Spleen (tissue), 11 donors: ENCODE measurements at regions not wholly inside any gene's neighbourhood (a gene's known extent, or its start where the extent isn't known, plus 50 kb on each side); places are given as distances from the start of the nearest gene placed in this dataset.

Experiments
- DNase-seq: peaks from one replicate; pipeline ENCODE4 v3.0.0-alpha.2; 2020
- H3K27ac ChIP-seq, 8 donors: fragments of 200-600 bp; sonication (generic) in 7 of 8; 1 replicate in 4 of 8; 2 replicates in 4 of 8; pipeline versions ENCODE4 v1.5.0 to v1.8.0; 2016 to 2021; ENCODE audit warnings: inconsistent platforms in 4 of 8, mild to moderate bottlenecking in 4 of 8, moderate library complexity in 1 of 8
- H3K27me3 ChIP-seq, 7 donors: fragments of 200-600 bp; sonication (generic) in 6 of 7; replicated peaks in 1 of 7; 1 replicate in 4 of 7; 2 replicates in 3 of 7; pipeline versions ENCODE4 v1.5.0 to v1.8.0; 2016 to 2021; ENCODE audit warnings: inconsistent platforms in 3 of 7, mild to moderate bottlenecking in 1 of 7
- H3K36me3 ChIP-seq, 6 donors: fragments of 200-600 bp; sonication (generic) in 5 of 6; 1 replicate in 4 of 6; 2 replicates in 2 of 6; pipeline versions ENCODE4 v1.5.0 to v1.8.0; 2016 to 2021; ENCODE audit warnings: inconsistent platforms in 2 of 6
- H3K4me1 ChIP-seq, 6 donors: fragments of 200-600 bp; sonication (generic) in 5 of 6; 1 replicate in 3 of 6; 2 replicates in 3 of 6; pipeline versions ENCODE4 v1.5.0 to v1.8.0; 2016 to 2021; ENCODE audit warnings: inconsistent platforms in 3 of 6
- H3K4me3 ChIP-seq, 8 donors: fragments of 200-600 bp; sonication (generic) in 7 of 8; 1 replicate in 4 of 8; 2 replicates in 4 of 8; pipeline versions ENCODE4 v1.5.0 to v1.8.0; 2016 to 2021; ENCODE audit warnings: inconsistent platforms in 4 of 8, mild to moderate bottlenecking in 4 of 8, moderate library complexity in 2 of 8
- H3K9me3 ChIP-seq, 8 donors: fragments of 200-600 bp; sonication (generic) in 7 of 8; 1 replicate in 4 of 8; 2 replicates in 4 of 8; pipeline versions ENCODE4 v1.5.0 to v1.8.0; 2016 to 2021; ENCODE audit warnings: inconsistent platforms in 4 of 8
- CTCF ChIP-seq, 11 experiments: fragments of 200-600 bp in 7 of 11; fragments of 450-650 bp in 4 of 11; sonication (generic) in 4 of 11; IDR thresholded peaks in 8 of 11; conservative IDR thresholded peaks in 3 of 11; 1 replicate in 7 of 11; 2 replicates in 4 of 11; pipeline versions ENCODE4 v1.4.0 to v1.8.0; 2016 to 2021; ENCODE audit warnings: antibody characterized with exemption in 11 of 11, inconsistent platforms in 4 of 11, mild to moderate bottlenecking in 1 of 11
- POLR2A ChIP-seq, 3 donors: fragments of 450-650 bp; IDR thresholded peaks; one replicate each; pipeline ENCODE4 v1.5.1; 2017; ENCODE audit warnings: antibody characterized with exemption in 3 of 3, mild to moderate bottlenecking in 1 of 3
- POLR2AphosphoS5 ChIP-seq, 3 donors: sonication (generic); formaldehyde crosslinking; IDR thresholded peaks; one replicate each; pipeline ENCODE4 v1.5.1; 2017; ENCODE audit warnings: antibody characterized with exemption in 3 of 3
- WGBS, 5 donors: extraction: QIAGEN DNeasy Blood & Tissue Kit in 3 of 5; methylation state at CpG; one replicate each; pipeline versions ENCODE4 v1.1.5 to v1.1.7; 2013 to 2018; 5-methylcytosine and 5-hydroxymethylcytosine counted together
- intact Hi-C: fragments of 100-400 bp; cut with DNase I; formaldehyde crosslinking; loops from one replicate; pipeline ENCODE4 v1.15.0; 2023; ENCODE audit warnings: low total_unique reads
- donor health status: healthy with polysubstance abuse.
- donor health status: DM: no; HTN: no; CAD: no; lungs with moderate emphysema.
- donor health status: DM: no; HTN: no; CAD: no.
- donor health status: Bipolar disorder and iron deficiency.
- donor health status: healthy.
- donor health status: DM: no; HTN: no; CAD: no.
- donor health status: DM: yes; HTN: yes; CAD: no.

GRCh38 chr4:110860901-110861300 is 238.0 kb upstream of the PITX2 start:
- no peak overlapping the region for H3K4me3 ChIP-seq
- no peak for DNase-seq
- H3K9me3 ChIP-seq, result no peaks in the 10 kb centered on the region
- H3K4me1 ChIP-seq, result no peaks in the 10 kb centered on the region
- no peaks in the 10 kb centered on the region for H3K36me3 ChIP-seq
- no peak overlapping the region for H3K27ac ChIP-seq
- no peaks in the 10 kb centered on the region for H3K27me3 ChIP-seq
- intact Hi-C loops, result no loop called here
- WGBS, 5 donors, result 76 to 96% (median 90%) methylated on average over 1 of the region's 1 CpG
- TF ChIP-seq CTCF (IDR thresholded peaks at IDR 0.05 in 8 of 11, conservative IDR thresholded peaks at IDR 0.05 in 3 of 11) (no peak), POLR2AphosphoS5 (IDR thresholded peaks at IDR 0.05) (no peak), POLR2A (IDR thresholded peaks at IDR 0.05) (no peak)

GRCh38 chr4:110865611-110866259 is 242.9 kb upstream of the PITX2 start:
- no peak for DNase-seq
- Histone ChIP-seq H3K36me3 (no peaks in the 10 kb centered on the region), H3K4me1 (peaks cover 0 to 5% (median 0%) of the 10 kb centered on the region in 6 donors), H3K27ac (no peak overlapping the region), H3K27me3 (no peaks in the 10 kb centered on the region), H3K9me3 (no peaks in the 10 kb centered on the region), H3K4me3 (no peak overlapping the region)
- intact Hi-C loops, result no loop called here
- TF ChIP-seq CTCF (IDR thresholded peaks at IDR 0.05 in 8 of 11, conservative IDR thresholded peaks at IDR 0.05 in 3 of 11) (no peak), POLR2A (IDR thresholded peaks at IDR 0.05) (no peak), POLR2AphosphoS5 (IDR thresholded peaks at IDR 0.05) (no peak)
- WGBS, 5 donors, result 18 to 50% (median 30%) methylated on average over 1 of the region's 1 CpG

- 58 to 80% (median 71%) methylated on average over 3 of the region's 3 CpGs for WGBS, 5 donors
- peaks cover 0 to 5% (median 0%) of the 10 kb centered on the region in 6 donors for H3K4me1 ChIP-seq
- H3K36me3 ChIP-seq, result no peaks in the 10 kb centered on the region
- intact Hi-C loops, result no loop called here
- H3K4me3 ChIP-seq, result no peak overlapping the region
- TF ChIP-seq POLR2A (IDR thresholded peaks at IDR 0.05) (no peak), POLR2AphosphoS5 (IDR thresholded peaks at IDR 0.05) (no peak), CTCF (IDR thresholded peaks at IDR 0.05 in 8 of 11, conservative IDR thresholded peaks at IDR 0.05 in 3 of 11) (no peak)
- H3K27ac ChIP-seq, result no peak overlapping the region
- no peaks in the 10 kb centered on the region for H3K27me3 ChIP-seq
- no peaks in the 10 kb centered on the region for H3K9me3 ChIP-seq
- no peak for DNase-seq
Observed at GRCh38 chr4:110867251-110867960, 244.5 kb upstream of the PITX2 start.

GRCh38 chr4:110867981-110868720 is 245.3 kb upstream of the PITX2 start:
- TF ChIP-seq POLR2A (IDR thresholded peaks at IDR 0.05), result no peak
- TF ChIP-seq CTCF (IDR thresholded peaks at IDR 0.05 in 8 of 11, conservative IDR thresholded peaks at IDR 0.05 in 3 of 11), result no peak
- TF ChIP-seq POLR2AphosphoS5 (IDR thresholded peaks at IDR 0.05), result no peak
- no peak for DNase-seq
- H3K4me3 ChIP-seq, result no peak overlapping the region

More at GRCh38 chr4:110867981-110868720, 245.3 kb upstream of the PITX2 start:
- no peaks in the 10 kb centered on the region for H3K9me3 ChIP-seq
- WGBS, 5 donors, result 58 to 84% (median 74%) methylated on average over 2 of the region's 2 CpGs
- H3K27ac ChIP-seq, result no peak overlapping the region
- no peaks in the 10 kb centered on the region for H3K36me3 ChIP-seq
- H3K27me3 ChIP-seq, result no peaks in the 10 kb centered on the region
- intact Hi-C loops, result no loop called here
- H3K4me1 ChIP-seq, result peaks cover 0 to 5% (median 0%) of the 10 kb centered on the region in 6 donors
